Gastroesophageal sphincter (tissue), 4 donors: ENCODE measurements at regions not wholly inside any gene's neighbourhood (a gene's known extent, or its start where the extent isn't known, plus 50 kb on each side); places are given as distances from the start of the nearest gene placed in this dataset.

Source experiments
- ATAC-seq: fragments of 150-250 bp; one replicate; pipeline ENCODE4 v1.9.1; 2016; ENCODE audit warnings: mild to moderate bottlenecking, moderate library complexity
- H3K27ac ChIP-seq, 4 donors: fragments of 200-600 bp; sonication (generic) in 3 of 4; 1 replicate in 3 of 4; 2 replicates in 1 of 4; pipeline ENCODE4 v1.5.1; 2016 to 2019
- H3K27me3 ChIP-seq: fragments of 200-600 bp; sonication (generic); one replicate; pipeline ENCODE4 v1.5.1; 2019
- H3K36me3 ChIP-seq, 2 donors: fragments of 200-600 bp; sonication (generic); one replicate each; pipeline ENCODE4 v1.5.1; 2019; ENCODE audit warnings: control low read depth in 1 of 2
- H3K4me1 ChIP-seq, 3 donors: fragments of 200-600 bp; sonication (generic); 1 replicate in 2 of 3; 2 replicates in 1 of 3; pipeline ENCODE4 v1.5.1; 2016 to 2019; ENCODE audit warnings: control low read depth in 2 of 3
- H3K4me3 ChIP-seq, 2 donors: fragments of 200-600 bp; sonication (generic); one replicate each; pipeline ENCODE4 v1.5.1; 2019; ENCODE audit warnings: mild to moderate bottlenecking in 1 of 2, moderate library complexity in 1 of 2
- H3K9me3 ChIP-seq, 3 donors: fragments of 200-600 bp; sonication (generic); one replicate each; pipeline ENCODE4 v1.5.1; 2017 to 2019; ENCODE audit warnings: control low read depth in 2 of 3
- CTCF ChIP-seq, 4 experiments: fragments of 200-600 bp in 2 of 4; fragments of 450-650 bp in 2 of 4; sonication (generic) in 1 of 4; IDR thresholded peaks; one replicate each; pipeline ENCODE4 v1.5.1; 2017 to 2019; ENCODE audit warnings: antibody characterized with exemption in 4 of 4, mild to moderate bottlenecking in 2 of 4, moderate library complexity in 2 of 4
- EP300 ChIP-seq: sonication (generic); formaldehyde crosslinking; IDR thresholded peaks from one replicate; pipeline ENCODE4 v1.6.1; 2017; ENCODE audit warnings: antibody characterized with exemption, mild to moderate bottlenecking
- POLR2A ChIP-seq, 2 donors: fragments of 450-650 bp; IDR thresholded peaks; one replicate each; pipeline ENCODE4 v1.6.1; 2017; ENCODE audit warnings: antibody characterized with exemption in 2 of 2, mild to moderate bottlenecking in 2 of 2, moderate library complexity in 1 of 2
- POLR2AphosphoS5 ChIP-seq: sonication (generic); formaldehyde crosslinking; IDR thresholded peaks from one replicate; pipeline ENCODE4 v1.6.1; 2017; ENCODE audit warnings: antibody characterized with exemption
- WGBS, 2 donors: methylation state at CpG; one replicate each; pipeline ENCODE4 v1.1.5; 2018; ENCODE audit warnings: low coverage in 1 of 2; 5-methylcytosine and 5-hydroxymethylcytosine counted together

GRCh38 chr3:57009802-57010201 lies 50.7 kb upstream of the SPATA12 start:
- H3K27me3 ChIP-seq, result no peaks in the 10 kb centered on the region
- no peak overlapping the region for H3K4me3 ChIP-seq
- TF ChIP-seq EP300 (no peak), POLR2AphosphoS5 (no peak), CTCF (IDR thresholded peaks at IDR 0.05) (no peak), POLR2A (IDR thresholded peaks at IDR 0.05) (no peak)
- H3K4me1 ChIP-seq, result peaks cover 9 to 73% (median 38%) of the 10 kb centered on the region in 3 donors
- no peaks in the 10 kb centered on the region for H3K36me3 ChIP-seq
- WGBS, 2 donors, result 60 to 73% methylated on average over 1 to 2 of the region's 7 CpGs
- H3K9me3 ChIP-seq, result no peaks in the 10 kb centered on the region
- H3K27ac ChIP-seq, result peak overlapping the region in 3 of 4 donors; percentile 15 to 86 (median 80)
- ATAC-seq, result no peak

GRCh38 chr3:57009367-57009766 lies 51.1 kb upstream of the SPATA12 start:
- TF ChIP-seq CTCF (IDR thresholded peaks at IDR 0.05) (no peak), POLR2A (IDR thresholded peaks at IDR 0.05) (no peak), POLR2AphosphoS5 (peak; percentile 83), EP300 (no peak)
- H3K27ac ChIP-seq, result peak overlapping the region in 2 of 4 donors; percentile 80 to 86
- no peaks in the 10 kb centered on the region for H3K9me3 ChIP-seq
- peaks cover 9 to 72% (median 38%) of the 10 kb centered on the region in 3 donors for H3K4me1 ChIP-seq
- H3K36me3 ChIP-seq, result no peaks in the 10 kb centered on the region
- 18 to 23% methylated on average over 5 of the region's 7 CpGs for WGBS, 2 donors
- no peak for ATAC-seq
- H3K27me3 ChIP-seq, result no peaks in the 10 kb centered on the region
- no peak overlapping the region for H3K4me3 ChIP-seq

GRCh38 chr3:57007521-57008460 lies 52.7 kb upstream of the SPATA12 start:
- Histone ChIP-seq H3K4me3 (peak overlapping the region; percentile 10 to 23), H3K27ac (peak overlapping the region; percentile 66 to 88 (median 83)), H3K36me3 (no peaks in the 10 kb centered on the region), H3K9me3 (no peaks in the 10 kb centered on the region), H3K4me1 (peaks cover 9 to 78% (median 38%) of the 10 kb centered on the region in 3 donors), H3K27me3 (no peaks in the 10 kb centered on the region)
- WGBS, 2 donors, result 13 to 14% methylated on average over 1 to 14 of the region's 18 CpGs
- peak; percentile 92 for ATAC-seq
- TF ChIP-seq POLR2AphosphoS5 (peak; percentile 87), CTCF (IDR thresholded peaks at IDR 0.05) (peak in 1 of 4 experiments; percentile 6), POLR2A (IDR thresholded peaks at IDR 0.05) (no peak)

- H3K4me1 ChIP-seq, result peaks cover 9 to 75% (median 38%) of the 10 kb centered on the region in 3 donors
- ATAC-seq, result peak; percentile 46
- peak overlapping the region; percentile 66 to 88 (median 83) for H3K27ac ChIP-seq
- no peaks in the 10 kb centered on the region for H3K27me3 ChIP-seq
- H3K36me3 ChIP-seq, result no peaks in the 10 kb centered on the region
- H3K9me3 ChIP-seq, result no peaks in the 10 kb centered on the region
- TF ChIP-seq CTCF (IDR thresholded peaks at IDR 0.05) (peak in 2 of 4 experiments; percentile 21 to 27), POLR2AphosphoS5 (peak; percentile 60), POLR2A (IDR thresholded peaks at IDR 0.05) (no peak), EP300 (no peak)
- H3K4me3 ChIP-seq, result no peak overlapping the region
- 11 to 67% methylated on average over 3 of the region's 7 CpGs for WGBS, 2 donors
Observed at GRCh38 chr3:57006949-57007419, 53.5 kb upstream of the SPATA12 start.
